ENCODE measurements at regions not wholly inside any gene's neighbourhood (a gene's known extent, or its start where the extent isn't known, plus 50 kb on each side); places are given as distances from the start of the nearest gene placed in this dataset.

- DNase-seq: peak; percentile 20
Observed at GRCh38 chr20:4427940-4428586, 179.0 kb upstream of the ADRA1D start.

GRCh38 chr20:4418141-4418540 is 169.1 kb upstream of the ADRA1D start:
- no peak for DNase-seq

- DNase-seq: no peak
Observed at GRCh38 chr20:4415281-4415680, 166.2 kb upstream of the ADRA1D start.

- no peak for DNase-seq
Observed at GRCh38 chr20:4413314-4414049, 164.4 kb upstream of the ADRA1D start.

GRCh38 chr20:4412216-4412615 is 163.1 kb upstream of the ADRA1D start:
- no peak for DNase-seq

GRCh38 chr20:4411744-4412143 is 162.7 kb upstream of the ADRA1D start:
- DNase-seq: no peak

GRCh38 chr20:4406627-4407026 is 157.5 kb upstream of the ADRA1D start:
- DNase-seq: no peak

GRCh38 chr20:4401601-4402000 is 152.5 kb upstream of the ADRA1D start:
- DNase-seq: no peak

- no peak for DNase-seq
Observed at GRCh38 chr20:4384961-4385360, 135.9 kb upstream of the ADRA1D start.

- DNase-seq: no peak
Observed at GRCh38 chr20:4383961-4384360, 134.9 kb upstream of the ADRA1D start.

- no peak for DNase-seq
Observed at GRCh38 chr20:4375881-4376280, 126.8 kb upstream of the ADRA1D start.

- DNase-seq: no peak
Observed at GRCh38 chr20:4373454-4373853, 124.4 kb upstream of the ADRA1D start.

GRCh38 chr20:4371623-4372251 is 122.7 kb upstream of the ADRA1D start:
- DNase-seq: no peak

GRCh38 chr20:4370851-4371250 is 121.8 kb upstream of the ADRA1D start:
- DNase-seq: no peak

- DNase-seq: peak; percentile 77
Observed at GRCh38 chr20:4369798-4370124, 120.7 kb upstream of the ADRA1D start.

- DNase-seq: no peak
Observed at GRCh38 chr20:4369119-4369797, 120.2 kb upstream of the ADRA1D start.

GRCh38 chr20:4366076-4366475 is 117.0 kb upstream of the ADRA1D start:
- no peak for DNase-seq

- no peak for DNase-seq
Observed at GRCh38 chr20:4358552-4358951, 109.5 kb upstream of the ADRA1D start.

GRCh38 chr20:4352348-4352747 is 103.3 kb upstream of the ADRA1D start:
- no peak for DNase-seq

GRCh38 chr20:4350096-4350495 is 101.0 kb upstream of the ADRA1D start:
- DNase-seq: no peak

- no peak for DNase-seq
Observed at GRCh38 chr20:4344670-4345069, 95.6 kb upstream of the ADRA1D start.

- no peak for DNase-seq
Observed at GRCh38 chr20:4342609-4343008, 93.5 kb upstream of the ADRA1D start.

- no peak for DNase-seq
Observed at GRCh38 chr20:4341804-4342485, 92.9 kb upstream of the ADRA1D start.

All from activated CD4-positive, alpha-beta T cell treated with anti-CD3 and anti-CD28 coated beads, Interleukin-10, Interleukin-2, amounts not matched to agents 100 ng/mL and 50 ng/mL, durations not matched to agents 16 hours and 8 hours (primary cell).